ENCODE measurements at regions not wholly inside any gene's neighbourhood (a gene's known extent, or its start where the extent isn't known, plus 50 kb on each side); places are given as distances from the start of the nearest gene placed in this dataset.

- TF ChIP-seq CTCF (conservative IDR thresholded peaks at IDR 0.05) (no peak), EZH2 (IDR thresholded peaks at IDR 0.05; ENCODE audit: low read depth) (no peak)
Measured at GRCh38 chr1:60888126-60888525, 194.2 kb upstream of the NFIA start.
